KMS-11 (cell line): ENCODE measurements at regions not wholly inside any gene's neighbourhood (a gene's known extent, or its start where the extent isn't known, plus 50 kb on each side); places are given as distances from the start of the nearest gene placed in this dataset.

Experiments used
- H2AFZ ChIP-seq: fragments of 200-600 bp; sonication (generic); 2 replicates; pipeline ENCODE4 v1.6.1; 2016; ENCODE audit warnings: antibody characterized with exemption, mixed run types, low read depth
- H3K27ac ChIP-seq: fragments of 200-600 bp; sonication (generic); 2 replicates; pipeline ENCODE4 v1.6.1; 2016; ENCODE audit warnings: mild to moderate bottlenecking, mixed run types
- H3K27me3 ChIP-seq: fragments of 200-600 bp; sonication (generic); 2 replicates; pipeline ENCODE4 v1.6.1; 2017; ENCODE audit warnings: mild to moderate bottlenecking, low read depth, mixed run types, moderate library complexity; ENCODE audit not compliant: insufficient read depth
- H3K36me3 ChIP-seq: fragments of 200-600 bp; sonication (generic); 2 replicates; pipeline ENCODE4 v1.6.1; 2017; ENCODE audit warnings: mild to moderate bottlenecking, mixed run types; ENCODE audit not compliant: insufficient read depth
- H3K4me1 ChIP-seq: fragments of 200-600 bp; sonication (generic); 2 replicates; pipeline ENCODE4 v1.6.1; 2016; ENCODE audit warnings: mild to moderate bottlenecking, low read depth, mixed run types; ENCODE audit not compliant: poor library complexity, severe bottlenecking
- H3K4me2 ChIP-seq: fragments of 200-600 bp; sonication (generic); 2 replicates; pipeline ENCODE4 v1.7.0; 2016; ENCODE audit warnings: mild to moderate bottlenecking, mixed run types
- H3K4me3 ChIP-seq: fragments of 200-600 bp; sonication (generic); IDR thresholded peaks from 2 replicates; pipeline ENCODE4 v1.6.1; 2017; ENCODE audit warnings: low read depth, low read length, mixed read lengths; ENCODE audit not compliant: insufficient read depth
- H3K79me2 ChIP-seq: fragments of 200-600 bp; sonication (generic); 2 replicates; pipeline ENCODE4 v1.6.1; 2016; ENCODE audit warnings: low read depth, mixed run types; ENCODE audit not compliant: insufficient read depth
- H3K9ac ChIP-seq: fragments of 200-600 bp; sonication (generic); 2 replicates; pipeline ENCODE4 v1.6.1; 2016; ENCODE audit warnings: mild to moderate bottlenecking, mixed run types
- H4K20me1 ChIP-seq: fragments of 200-600 bp; sonication (generic); 2 replicates; pipeline ENCODE4 v1.6.1; 2016; ENCODE audit warnings: mild to moderate bottlenecking, mixed run types; ENCODE audit not compliant: insufficient read depth
- TF ChIP-seq, protein P1 (sequence below): fragments of 200-600 bp; sonication (generic); conservative IDR thresholded peaks from 2 replicates; pipeline ENCODE4 v1.6.1; 2017; ENCODE audit warnings: low read depth, mild to moderate bottlenecking, antibody characterized with exemption, low read length, moderate library complexity, mixed read lengths

DNA sequence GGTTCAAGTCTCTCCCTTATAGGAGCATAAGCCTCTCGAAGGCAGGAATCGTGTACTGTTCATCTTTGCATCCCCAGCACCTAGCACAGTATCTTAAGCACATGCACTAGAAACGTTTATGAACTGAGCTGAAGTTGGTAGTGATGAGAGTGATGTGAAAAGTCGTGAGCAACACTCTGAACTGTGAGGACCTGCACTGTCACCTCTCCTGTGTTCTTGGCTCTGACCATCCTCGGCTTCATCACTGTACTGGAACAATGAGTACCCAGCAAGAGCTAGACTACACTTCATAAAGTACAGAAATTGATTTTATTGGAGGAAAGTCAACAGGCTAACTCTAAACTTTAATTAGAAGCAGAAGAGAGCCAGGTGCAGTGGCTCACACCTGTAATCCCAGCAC lies 473.6 kb downstream of the BCAT1 start:
- Histone ChIP-seq H3K4me2 (no peak overlapping the region), H2AFZ (no peak overlapping the region), H3K27ac (no peak overlapping the region), H3K27me3 (no peaks in the 10 kb centered on the region), H3K79me2 (no peaks in the 10 kb centered on the region), H3K4me1 (no peaks in the 10 kb centered on the region), H3K36me3 (no peaks in the 10 kb centered on the region), H4K20me1 (no peaks in the 10 kb centered on the region), H3K4me3 (no peak overlapping the region), H3K9ac (no peak overlapping the region)
- TF ChIP-seq, protein P1, sequence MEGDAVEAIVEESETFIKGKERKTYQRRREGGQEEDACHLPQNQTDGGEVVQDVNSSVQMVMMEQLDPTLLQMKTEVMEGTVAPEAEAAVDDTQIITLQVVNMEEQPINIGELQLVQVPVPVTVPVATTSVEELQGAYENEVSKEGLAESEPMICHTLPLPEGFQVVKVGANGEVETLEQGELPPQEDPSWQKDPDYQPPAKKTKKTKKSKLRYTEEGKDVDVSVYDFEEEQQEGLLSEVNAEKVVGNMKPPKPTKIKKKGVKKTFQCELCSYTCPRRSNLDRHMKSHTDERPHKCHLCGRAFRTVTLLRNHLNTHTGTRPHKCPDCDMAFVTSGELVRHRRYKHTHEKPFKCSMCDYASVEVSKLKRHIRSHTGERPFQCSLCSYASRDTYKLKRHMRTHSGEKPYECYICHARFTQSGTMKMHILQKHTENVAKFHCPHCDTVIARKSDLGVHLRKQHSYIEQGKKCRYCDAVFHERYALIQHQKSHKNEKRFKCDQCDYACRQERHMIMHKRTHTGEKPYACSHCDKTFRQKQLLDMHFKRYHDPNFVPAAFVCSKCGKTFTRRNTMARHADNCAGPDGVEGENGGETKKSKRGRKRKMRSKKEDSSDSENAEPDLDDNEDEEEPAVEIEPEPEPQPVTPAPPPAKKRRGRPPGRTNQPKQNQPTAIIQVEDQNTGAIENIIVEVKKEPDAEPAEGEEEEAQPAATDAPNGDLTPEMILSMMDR: no peak

DNA sequence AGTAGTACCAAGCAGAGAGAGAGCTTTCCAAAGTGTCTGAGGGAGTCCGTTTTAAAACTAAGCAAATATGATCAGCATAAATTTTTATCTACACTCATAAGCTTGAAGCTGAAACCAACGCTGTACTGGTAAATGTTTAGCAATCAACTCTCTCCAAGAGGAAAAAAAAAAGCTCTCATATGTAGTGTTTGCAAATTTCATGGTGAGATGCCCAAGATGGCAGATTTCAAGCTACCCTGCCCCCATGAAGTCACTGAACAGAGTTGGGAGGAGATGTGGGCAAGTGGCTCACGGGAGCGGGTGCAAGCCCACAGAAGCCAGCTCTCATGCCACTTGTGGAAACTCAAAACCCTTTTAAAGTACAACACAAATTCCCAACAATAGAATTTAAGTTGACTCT lies 475.8 kb downstream of the BCAT1 start:
- no peak overlapping the region for H3K27ac ChIP-seq
- H3K36me3 ChIP-seq: no peaks in the 10 kb centered on the region
- no peak overlapping the region for H3K4me3 ChIP-seq
- no peaks in the 10 kb centered on the region for H3K27me3 ChIP-seq
- H3K9ac ChIP-seq: no peak overlapping the region
- no peaks in the 10 kb centered on the region for H4K20me1 ChIP-seq
- TF ChIP-seq, protein P1: no peak
- H3K4me2 ChIP-seq: no peak overlapping the region
- H2AFZ ChIP-seq: no peak overlapping the region
- no peaks in the 10 kb centered on the region for H3K4me1 ChIP-seq
- H3K79me2 ChIP-seq: no peaks in the 10 kb centered on the region

DNA sequence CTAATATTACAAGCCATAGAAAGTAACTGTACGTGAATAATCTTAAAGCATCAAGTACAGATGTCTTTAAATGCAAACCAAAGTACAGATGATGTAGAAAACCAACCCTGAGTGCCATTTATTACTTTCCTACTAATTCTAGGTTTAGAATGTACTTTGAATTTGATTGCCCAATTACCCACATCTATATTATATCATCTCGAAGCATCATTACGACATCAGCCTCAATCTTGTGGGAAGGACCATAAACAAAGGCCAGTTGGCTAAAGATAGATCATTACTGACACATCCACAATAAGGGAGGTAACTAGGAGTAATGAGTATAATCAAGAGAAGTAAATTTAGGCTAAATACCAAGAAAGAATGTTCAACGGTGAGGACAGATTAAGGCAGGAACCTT lies 478.9 kb downstream of the BCAT1 start:
- H3K4me3 ChIP-seq: no peak overlapping the region
- no peaks in the 10 kb centered on the region for H4K20me1 ChIP-seq
- no peak overlapping the region for H3K27ac ChIP-seq
- no peak overlapping the region for H3K9ac ChIP-seq
- no peaks in the 10 kb centered on the region for H3K36me3 ChIP-seq
- TF ChIP-seq, protein P1: no peak
- H2AFZ ChIP-seq: no peak overlapping the region
- H3K4me2 ChIP-seq: no peak overlapping the region
- H3K79me2 ChIP-seq: no peaks in the 10 kb centered on the region
- H3K4me1 ChIP-seq: no peaks in the 10 kb centered on the region
- H3K27me3 ChIP-seq: no peaks in the 10 kb centered on the region

DNA sequence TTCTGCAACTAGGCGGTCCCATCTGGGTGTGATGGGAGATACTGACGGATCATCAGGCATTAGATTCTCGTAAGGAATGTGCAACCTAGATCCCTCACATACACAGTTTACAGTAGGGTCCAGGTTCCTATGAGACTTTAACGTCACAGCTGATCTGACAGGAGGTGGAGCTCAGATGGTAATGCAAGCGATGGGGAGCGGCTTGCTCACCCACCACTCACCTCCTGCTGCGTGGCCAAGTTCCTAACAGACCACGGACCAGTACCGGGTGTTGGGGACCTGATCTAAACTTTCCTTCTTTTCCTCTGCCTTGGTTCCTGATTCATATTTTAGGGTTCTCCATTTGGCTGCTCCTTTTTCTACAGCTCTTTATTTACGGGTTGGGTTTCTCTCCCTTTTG lies 479.8 kb downstream of the BCAT1 start:
- Histone ChIP-seq H3K27ac (no peak overlapping the region), H3K27me3 (no peaks in the 10 kb centered on the region), H3K79me2 (no peaks in the 10 kb centered on the region), H3K9ac (no peak overlapping the region), H3K4me1 (no peaks in the 10 kb centered on the region), H2AFZ (no peak overlapping the region), H3K36me3 (no peaks in the 10 kb centered on the region), H3K4me2 (no peak overlapping the region), H3K4me3 (no peak overlapping the region), H4K20me1 (no peaks in the 10 kb centered on the region)
- TF ChIP-seq, protein P1: no peak

DNA sequence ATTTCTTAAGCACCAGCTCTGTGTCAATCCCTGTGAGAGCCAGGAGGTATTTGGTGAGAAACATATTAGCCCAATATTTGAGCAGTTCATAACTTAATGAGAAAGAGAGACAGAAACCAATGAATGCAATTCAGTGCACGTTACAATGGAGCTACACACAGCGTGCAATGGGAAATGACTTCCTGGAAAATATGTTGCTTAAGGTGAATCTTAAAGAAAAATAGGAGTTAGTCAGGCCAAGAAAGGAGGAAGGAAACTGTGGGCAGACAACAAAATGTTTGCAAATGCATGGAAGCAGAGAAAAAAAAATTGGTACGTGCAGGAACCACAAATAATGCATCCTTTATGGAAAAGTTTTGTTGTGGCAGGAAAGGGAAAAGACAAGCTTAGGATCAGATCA lies 481.7 kb downstream of the BCAT1 start:
- Histone ChIP-seq H4K20me1 (no peaks in the 10 kb centered on the region), H3K4me2 (no peak overlapping the region), H3K36me3 (no peaks in the 10 kb centered on the region), H2AFZ (no peak overlapping the region), H3K27me3 (no peaks in the 10 kb centered on the region), H3K4me1 (no peaks in the 10 kb centered on the region), H3K79me2 (no peaks in the 10 kb centered on the region), H3K27ac (no peak overlapping the region), H3K9ac (no peak overlapping the region), H3K4me3 (no peak overlapping the region)
- TF ChIP-seq, protein P1: no peak
